Breast epithelium (tissue), 3 donors: ENCODE measurements at regions not wholly inside any gene's neighbourhood (a gene's known extent, or its start where the extent isn't known, plus 50 kb on each side); places are given as distances from the start of the nearest gene placed in this dataset.

ENCODE experiments used
- CTCF ChIP-seq, 3 donors: fragments of 450-650 bp; IDR thresholded peaks; one replicate each; pipeline ENCODE4 v1.5.1; 2016 to 2017; ENCODE audit warnings: antibody characterized with exemption in 3 of 3, mild to moderate bottlenecking in 3 of 3, moderate library complexity in 3 of 3
- POLR2A ChIP-seq: fragments of 450-650 bp; IDR thresholded peaks from one replicate; pipeline ENCODE4 v1.6.1; 2016; ENCODE audit warnings: antibody characterized with exemption, mild to moderate bottlenecking, moderate library complexity
- POLR2AphosphoS5 ChIP-seq, 3 donors: sonication (generic); formaldehyde crosslinking; IDR thresholded peaks; one replicate each; pipeline ENCODE4 v1.6.1; 2017; ENCODE audit warnings: antibody characterized with exemption in 3 of 3

- TF ChIP-seq POLR2A (no peak), CTCF (IDR thresholded peaks at IDR 0.05) (no peak), POLR2AphosphoS5 (IDR thresholded peaks at IDR 0.05) (no peak)
These were observed 255.2 kb upstream of the POU2AF2 start for GRCh38 chr11:110990311-110990710.
